WTC11 (cell line): ENCODE measurements at regions not wholly inside any gene's neighbourhood (a gene's known extent, or its start where the extent isn't known, plus 50 kb on each side); places are given as distances from the start of the nearest gene placed in this dataset.

Source experiments
- ATAC-seq: fragments of 200-7000 bp; cut with Tn5 transposase; 2 replicates; pipeline ENCODE4 v1.10.0; 2021; ENCODE audit warnings: mild to moderate bottlenecking, moderate library complexity
- CTCF ChIA-PET: fragments of 300-600 bp; sonication (Branson Sonifier 250); formaldehyde crosslinking; loops from one replicate; lab custom pipeline; 2021; ENCODE audit warnings: antibody characterized with exemption; lab: Charles Lee
- POLR2A ChIA-PET: fragments of 350-600 bp; sonication (Branson Sonifier 250); formaldehyde crosslinking; loops from one replicate; lab custom pipeline; 2021; ENCODE audit warnings: antibody characterized with exemption; lab: Charles Lee
- DNase-seq: peaks from one replicate; pipeline ENCODE4 v3.0.0; 2021; ENCODE audit warnings: low spot score
- H3K27ac Mint-ChIP-seq: 2 replicates; pipeline ENCODE4 v1.8.0; 2021; ENCODE audit warnings: mixed read lengths
- H3K27me3 Mint-ChIP-seq: 2 replicates; pipeline ENCODE4 v1.8.0; 2021; ENCODE audit warnings: low read depth, mild to moderate bottlenecking, moderate library complexity, mixed read lengths
- H3K36me3 Mint-ChIP-seq: 2 replicates; pipeline ENCODE4 v1.8.0; 2021; ENCODE audit warnings: mixed read lengths
- H3K4me1 Mint-ChIP-seq: 2 replicates; pipeline ENCODE4 v1.8.0; 2022; ENCODE audit warnings: mixed read lengths
- H3K4me3 Mint-ChIP-seq: 2 replicates; pipeline ENCODE4 v1.8.0; 2021; ENCODE audit warnings: mild to moderate bottlenecking, moderate library complexity, mixed read lengths
- H3K9me3 Mint-ChIP-seq: 2 replicates; pipeline ENCODE4 v1.8.0; 2021; ENCODE audit warnings: mixed read lengths
- AR ChIP-seq: fragments of 250-450 bp; sonication (Bioruptor Pico); IDR thresholded peaks from 2 replicates; pipeline ENCODE4 v1.9.0; 2021; ENCODE audit warnings: mild to moderate bottlenecking
- EMX1 ChIP-seq: fragments of 250-450 bp; sonication (Bioruptor Pico); IDR thresholded peaks from 2 replicates; pipeline ENCODE4 v1.8.0; 2021; ENCODE audit warnings: mild to moderate bottlenecking
- ETV6 ChIP-seq: sonication (generic); formaldehyde crosslinking; IDR thresholded peaks from 2 replicates; pipeline ENCODE4 v1.8.1; 2022; ENCODE audit warnings: mild to moderate bottlenecking, missing genetic modification reagents
- HMGXB4 ChIP-seq: sonication (generic); formaldehyde crosslinking; IDR thresholded peaks from 2 replicates; pipeline ENCODE4 v1.8.1; 2023; ENCODE audit warnings: mild to moderate bottlenecking, moderate library complexity, missing genetic modification reagents
- JUN ChIP-seq: sonication (generic); formaldehyde crosslinking; IDR thresholded peaks from 2 replicates; pipeline ENCODE4 v1.8.0; 2023; ENCODE audit warnings: mild to moderate bottlenecking, missing genetic modification reagents
- MLX ChIP-seq: sonication (generic); formaldehyde crosslinking; IDR thresholded peaks from 2 replicates; pipeline ENCODE4 v1.8.1; 2023; ENCODE audit warnings: mild to moderate bottlenecking, missing genetic modification reagents, moderate library complexity
- NR1H2 ChIP-seq: sonication (generic); formaldehyde crosslinking; IDR thresholded peaks from 2 replicates; pipeline ENCODE4 v1.9.0; 2021; ENCODE audit warnings: mild to moderate bottlenecking, moderate library complexity, missing genetic modification reagents
- NR3C1 ChIP-seq: sonication (generic); formaldehyde crosslinking; conservative IDR thresholded peaks from 2 replicates; pipeline ENCODE4 v1.8.1; 2023; ENCODE audit warnings: low read depth, mild to moderate bottlenecking, missing genetic modification reagents
- OVOL2 ChIP-seq: fragments of 250-450 bp; sonication (Bioruptor Pico); IDR thresholded peaks from 2 replicates; pipeline ENCODE4 v1.9.0; 2021; ENCODE audit warnings: mild to moderate bottlenecking, borderline replicate concordance
- RELA ChIP-seq: sonication (generic); formaldehyde crosslinking; IDR thresholded peaks from 2 replicates; pipeline ENCODE4 v1.8.1; 2022; ENCODE audit warnings: missing genetic modification reagents, mild to moderate bottlenecking, borderline replicate concordance
- SOX15 ChIP-seq: fragments of 250-450 bp; sonication (Bioruptor Pico); IDR thresholded peaks from 2 replicates; pipeline ENCODE4 v1.9.0; 2021; ENCODE audit warnings: mild to moderate bottlenecking
- STAT6 ChIP-seq: sonication (generic); formaldehyde crosslinking; conservative IDR thresholded peaks from 2 replicates; pipeline ENCODE4 v1.8.1; 2023; ENCODE audit warnings: mild to moderate bottlenecking, low read depth, missing genetic modification reagents, moderate library complexity
- TEAD4 ChIP-seq: sonication (generic); formaldehyde crosslinking; IDR thresholded peaks from 2 replicates; pipeline ENCODE4 v1.8.0; 2022; ENCODE audit warnings: mild to moderate bottlenecking, missing genetic modification reagents
- ZNF219 ChIP-seq: sonication (generic); formaldehyde crosslinking; IDR thresholded peaks from 2 replicates; pipeline ENCODE4 v1.8.0; 2023; ENCODE audit warnings: missing genetic modification reagents, mild to moderate bottlenecking, borderline replicate concordance
- ZNF281 ChIP-seq: sonication (generic); formaldehyde crosslinking; IDR thresholded peaks from 2 replicates; pipeline ENCODE4 v1.8.0; 2023; ENCODE audit warnings: mild to moderate bottlenecking, missing genetic modification reagents
- ZNF317 ChIP-seq: sonication (generic); formaldehyde crosslinking; IDR thresholded peaks from 2 replicates; pipeline ENCODE4 v1.8.1; 2023; ENCODE audit warnings: low read depth, mild to moderate bottlenecking, moderate library complexity, missing genetic modification reagents, borderline replicate concordance
- ZNF532 ChIP-seq: fragments of 250-450 bp; sonication (Bioruptor Pico); IDR thresholded peaks from 2 replicates; pipeline ENCODE4 v1.9.0; 2021; ENCODE audit warnings: mild to moderate bottlenecking, borderline replicate concordance

- CTCF ChIA-PET: interaction anchor here (0.6 to 1.1 kb wide), 3 partner anchors 12 to 278 kb away, joined by 4 read pairs; no protein-coding TSS in a partner anchor
- POLR2A ChIA-PET: interaction anchor here (1.1 kb wide), 1 partner anchor 36 kb away, joined by 3 read pairs; no protein-coding TSS in a partner anchor
- H3K9me3 Mint-ChIP-seq: peaks cover 4% of the 10 kb centered on the region; the same call in 1 of the 2 replicates
Observed at GRCh38 chr6:8203337-8203736, 101.0 kb upstream of the EEF1E1 start.

More at GRCh38 chr6:8203337-8203736, 101.0 kb upstream of the EEF1E1 start:
- ATAC-seq (no peak), DNase-seq (no peak)
- no peak overlapping the region for H3K4me3 Mint-ChIP-seq
- peaks cover 7% of the 10 kb centered on the region; the same call in 1 of the 2 replicates for H3K4me1 Mint-ChIP-seq
- no peak for TF ChIP-seq EMX1 (CRISPR knock-in tag)
- TF ChIP-seq SOX15: no peak
- no peak for TF ChIP-seq ETV6 (CRISPR knock-in tag)
- no peak for TF ChIP-seq AR (CRISPR knock-in tag)
- no peak for TF ChIP-seq NR3C1 (CRISPR knock-in tag)
- TF ChIP-seq ZNF317: no peak
- no peak for TF ChIP-seq NR1H2
- TF ChIP-seq OVOL2 (CRISPR knock-in tag): no peak
- TF ChIP-seq ZNF532 (CRISPR knock-in tag): no peak
- no peak for TF ChIP-seq ZNF281
- no peak for TF ChIP-seq MLX
- no peak for TF ChIP-seq STAT6
- no peak for TF ChIP-seq TEAD4 (CRISPR knock-in tag)
- no peak for TF ChIP-seq RELA
- no peak for TF ChIP-seq JUN (CRISPR knock-in tag)
- no peak for TF ChIP-seq ZNF219
- no peak for TF ChIP-seq HMGXB4
- H3K27me3 Mint-ChIP-seq: no peaks in the 10 kb centered on the region
- no peaks in the 10 kb centered on the region for H3K36me3 Mint-ChIP-seq
- no peak overlapping the region for H3K27ac Mint-ChIP-seq
